HEK293T (cell line): ENCODE measurements at regions not wholly inside any gene's neighbourhood (a gene's known extent, or its start where the extent isn't known, plus 50 kb on each side); places are given as distances from the start of the nearest gene placed in this dataset.

Source experiments
- BHLHE40 ChIP-seq: fragments of 450-650 bp; IDR thresholded peaks from 2 replicates; pipeline ENCODE4 v1.6.1; 2016; ENCODE audit warnings: mild to moderate bottlenecking, moderate library complexity, borderline replicate concordance
- CTBP1 ChIP-seq: fragments of 450-650 bp; IDR thresholded peaks from 2 replicates; pipeline ENCODE4 v1.6.1; 2016; ENCODE audit warnings: borderline replicate concordance
- FOXA1 ChIP-seq: fragments of 450-650 bp; IDR thresholded peaks from 2 replicates; pipeline ENCODE4 v1.6.1; 2016; ENCODE audit warnings: mild to moderate bottlenecking
- FOXK2 ChIP-seq: fragments of 450-650 bp; IDR thresholded peaks from 2 replicates; pipeline ENCODE4 v1.6.1; 2016; ENCODE audit warnings: mild to moderate bottlenecking
- FOXM1 ChIP-seq: fragments of 450-650 bp; IDR thresholded peaks from 2 replicates; pipeline ENCODE4 v1.6.1; 2017; ENCODE audit warnings: mild to moderate bottlenecking, borderline replicate concordance
- SP1 ChIP-seq: fragments of 450-650 bp; IDR thresholded peaks from 2 replicates; pipeline ENCODE4 v1.6.1; 2017
- SUZ12 ChIP-seq: fragments of 450-650 bp; IDR thresholded peaks from 2 replicates; pipeline ENCODE4 v1.6.1; 2016; ENCODE audit warnings: mild to moderate bottlenecking
- ZNF384 ChIP-seq: fragments of 450-650 bp; IDR thresholded peaks from 2 replicates; pipeline ENCODE4 v1.6.1; 2016

GRCh38 chr9:28941856-28942255 lies 1368.6 kb upstream of the C9orf72 start:
- TF ChIP-seq FOXM1 (no peak), SUZ12 (no peak), BHLHE40 (no peak), FOXK2 (no peak), CTBP1 (no peak), ZNF384 (no peak), SP1 (no peak), FOXA1 (no peak)
